Smooth muscle cell (in vitro differentiated cells): ENCODE measurements at regions not wholly inside any gene's neighbourhood (a gene's known extent, or its start where the extent isn't known, plus 50 kb on each side); places are given as distances from the start of the nearest gene placed in this dataset.

Experiments
- DNase-seq: peaks from one replicate; lab custom pipeline; 2025; ENCODE audit not compliant: unreplicated experiment; lab: John Stamatoyannopoulos, UW
- H2AFZ ChIP-seq: fragments of 200-600 bp; sonication (generic); 2 replicates; pipeline ENCODE4 v1.6.0; 2016; ENCODE audit warnings: antibody characterized with exemption, low read depth, mild to moderate bottlenecking
- H3F3A ChIP-seq: fragments of 200-600 bp; sonication (generic); 2 replicates; pipeline ENCODE4 v1.6.0; 2017; ENCODE audit warnings: antibody characterized with exemption, low read depth
- H3K27ac ChIP-seq: fragments of 200-600 bp; sonication (generic); 2 replicates; pipeline ENCODE4 v1.5.1; 2016; ENCODE audit warnings: low read depth, mild to moderate bottlenecking
- H3K27me3 ChIP-seq: fragments of 200-600 bp; sonication (generic); 2 replicates; pipeline ENCODE4 v1.6.1; 2016; ENCODE audit warnings: low read depth, mild to moderate bottlenecking
- H3K36me3 ChIP-seq: fragments of 200-600 bp; sonication (generic); 2 replicates; pipeline ENCODE4 v1.5.1; 2016; ENCODE audit warnings: low read depth
- H3K4me1 ChIP-seq: fragments of 200-600 bp; sonication (generic); 2 replicates; pipeline ENCODE4 v1.5.1; 2016; ENCODE audit warnings: low read depth
- H3K4me2 ChIP-seq: fragments of 200-600 bp; sonication (generic); 2 replicates; pipeline ENCODE4 v1.6.0; 2016; ENCODE audit warnings: mild to moderate bottlenecking
- H3K4me3 ChIP-seq: fragments of 200-600 bp; sonication (generic); 2 replicates; pipeline ENCODE4 v1.5.1; 2016; ENCODE audit warnings: mild to moderate bottlenecking
- H3K79me2 ChIP-seq: fragments of 200-600 bp; sonication (generic); 2 replicates; pipeline ENCODE4 v1.6.0; 2016; ENCODE audit warnings: low read depth, mild to moderate bottlenecking
- H3K9ac ChIP-seq: fragments of 200-600 bp; sonication (generic); 2 replicates; pipeline ENCODE4 v1.6.0; 2016; ENCODE audit warnings: low read depth
- H3K9me3 ChIP-seq: fragments of 200-600 bp; sonication (generic); replicated peaks from 2 replicates; pipeline ENCODE4 v1.5.1; 2016; ENCODE audit warnings: low read depth
- H4K20me1 ChIP-seq: fragments of 200-600 bp; sonication (generic); 2 replicates; pipeline ENCODE4 v1.6.0; 2016; ENCODE audit warnings: low read depth
- WGBS: methylation state at CpG from one replicate; pipeline ENCODE4 v1.1.7; 2016; ENCODE audit warnings: low lambda C conversion rate; 5-methylcytosine and 5-hydroxymethylcytosine counted together
- TF ChIP-seq, protein P1 (sequence below): fragments of 200-600 bp; sonication (generic); IDR thresholded peaks from 2 replicates; pipeline ENCODE4 v1.5.1; 2017; ENCODE audit warnings: borderline replicate concordance, mild to moderate bottlenecking, antibody characterized with exemption; ENCODE audit not compliant: insufficient read depth, poor library complexity, severe bottlenecking

DNA sequence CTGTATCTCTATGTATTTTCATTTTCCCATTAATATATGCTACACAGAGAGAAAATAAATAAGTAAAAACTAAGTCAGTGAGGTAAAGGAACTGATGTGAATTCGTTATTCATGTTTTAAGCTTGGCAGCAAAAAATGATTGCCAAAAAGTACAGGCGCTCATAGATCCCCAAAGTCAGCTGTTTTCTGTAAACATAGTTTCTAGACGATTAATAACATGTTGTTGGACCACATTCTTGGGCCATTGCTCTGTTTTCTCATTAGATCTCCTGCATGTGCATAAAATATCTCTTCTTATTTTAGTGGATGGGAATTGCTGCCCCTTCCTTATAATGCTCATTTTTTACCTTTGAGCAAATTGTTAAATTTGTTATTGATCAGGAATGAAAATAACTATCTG, 215.2 kb downstream of the TLE1 start:
- Histone ChIP-seq H3F3A (no peaks in the 10 kb centered on the region), H3K9ac (no peak overlapping the region), H3K27ac (no peak overlapping the region), H3K4me1 (peaks cover 8% of the 10 kb centered on the region), H3K79me2 (no peaks in the 10 kb centered on the region), H3K36me3 (no peaks in the 10 kb centered on the region), H2AFZ (no peak overlapping the region), H3K27me3 (no peaks in the 10 kb centered on the region), H3K9me3 (no peaks in the 10 kb centered on the region), H3K4me3 (no peak overlapping the region), H3K4me2 (peak overlapping the region; percentile 35), H4K20me1 (no peaks in the 10 kb centered on the region)
- TF ChIP-seq, protein P1, sequence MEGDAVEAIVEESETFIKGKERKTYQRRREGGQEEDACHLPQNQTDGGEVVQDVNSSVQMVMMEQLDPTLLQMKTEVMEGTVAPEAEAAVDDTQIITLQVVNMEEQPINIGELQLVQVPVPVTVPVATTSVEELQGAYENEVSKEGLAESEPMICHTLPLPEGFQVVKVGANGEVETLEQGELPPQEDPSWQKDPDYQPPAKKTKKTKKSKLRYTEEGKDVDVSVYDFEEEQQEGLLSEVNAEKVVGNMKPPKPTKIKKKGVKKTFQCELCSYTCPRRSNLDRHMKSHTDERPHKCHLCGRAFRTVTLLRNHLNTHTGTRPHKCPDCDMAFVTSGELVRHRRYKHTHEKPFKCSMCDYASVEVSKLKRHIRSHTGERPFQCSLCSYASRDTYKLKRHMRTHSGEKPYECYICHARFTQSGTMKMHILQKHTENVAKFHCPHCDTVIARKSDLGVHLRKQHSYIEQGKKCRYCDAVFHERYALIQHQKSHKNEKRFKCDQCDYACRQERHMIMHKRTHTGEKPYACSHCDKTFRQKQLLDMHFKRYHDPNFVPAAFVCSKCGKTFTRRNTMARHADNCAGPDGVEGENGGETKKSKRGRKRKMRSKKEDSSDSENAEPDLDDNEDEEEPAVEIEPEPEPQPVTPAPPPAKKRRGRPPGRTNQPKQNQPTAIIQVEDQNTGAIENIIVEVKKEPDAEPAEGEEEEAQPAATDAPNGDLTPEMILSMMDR: no peak
- DNase-seq: no peak
- WGBS: 60% methylated on average over 3 of the region's 3 CpGs

DNA sequence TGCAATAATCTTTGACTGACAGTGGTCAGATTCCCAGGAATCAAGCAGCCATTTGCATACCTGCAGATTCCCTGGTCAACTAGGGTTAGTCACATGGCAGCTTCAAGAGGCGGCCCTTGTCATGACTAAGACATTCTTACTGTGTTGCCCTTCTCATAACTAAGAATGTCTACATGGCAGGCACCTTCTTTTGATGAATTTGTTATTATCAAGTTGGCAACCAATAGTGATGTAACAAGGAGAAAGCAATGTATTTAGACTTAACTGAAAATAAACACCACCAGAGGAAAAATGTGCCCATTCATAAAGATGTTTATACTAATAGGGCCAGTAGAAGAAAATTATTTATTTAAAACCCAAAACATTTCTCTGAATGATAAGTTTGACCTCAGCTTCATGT, 215.6 kb downstream of the TLE1 start:
- Histone ChIP-seq H3K36me3 (no peaks in the 10 kb centered on the region), H3F3A (no peaks in the 10 kb centered on the region), H3K9me3 (no peaks in the 10 kb centered on the region), H3K27ac (no peak overlapping the region), H3K4me1 (peaks cover 8% of the 10 kb centered on the region), H3K4me2 (peak overlapping the region; percentile 35), H3K4me3 (no peak overlapping the region), H3K79me2 (no peaks in the 10 kb centered on the region), H3K9ac (no peak overlapping the region), H3K27me3 (no peaks in the 10 kb centered on the region), H4K20me1 (no peaks in the 10 kb centered on the region), H2AFZ (no peak overlapping the region)
- no peak for DNase-seq
- WGBS: 67% methylated on average over 1 of the region's 1 CpG
- TF ChIP-seq, protein P1: no peak

DNA sequence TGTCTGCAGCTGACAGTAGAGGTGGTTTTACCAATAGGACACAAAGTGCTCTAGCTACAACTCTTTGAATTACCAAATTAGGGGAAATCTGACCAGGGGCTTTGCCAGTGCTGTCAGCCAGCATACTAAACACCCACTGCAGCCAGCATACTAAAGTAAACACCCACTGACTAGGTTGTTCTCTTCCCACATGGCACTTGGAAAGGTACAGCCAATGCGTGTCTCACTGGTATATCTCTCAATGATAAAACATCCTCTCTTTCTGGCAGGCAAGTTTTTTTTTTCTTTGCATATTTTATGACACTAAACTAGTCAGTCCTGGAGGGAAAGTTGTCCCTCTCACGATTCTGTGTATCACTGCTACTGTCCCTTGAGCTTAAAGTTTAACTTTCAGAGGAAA, 216.1 kb downstream of the TLE1 start:
- Histone ChIP-seq H3K9me3 (no peaks in the 10 kb centered on the region), H3K79me2 (no peaks in the 10 kb centered on the region), H2AFZ (no peak overlapping the region), H3K27me3 (no peaks in the 10 kb centered on the region), H3K4me1 (peaks cover 8% of the 10 kb centered on the region), H3K9ac (no peak overlapping the region), H3K36me3 (no peaks in the 10 kb centered on the region), H3F3A (no peaks in the 10 kb centered on the region), H4K20me1 (no peaks in the 10 kb centered on the region), H3K4me3 (no peak overlapping the region), H3K4me2 (no peak overlapping the region), H3K27ac (no peak overlapping the region)
- no peak for DNase-seq
- 92% methylated on average over 2 of the region's 2 CpGs for WGBS
- TF ChIP-seq, protein P1: no peak

DNA sequence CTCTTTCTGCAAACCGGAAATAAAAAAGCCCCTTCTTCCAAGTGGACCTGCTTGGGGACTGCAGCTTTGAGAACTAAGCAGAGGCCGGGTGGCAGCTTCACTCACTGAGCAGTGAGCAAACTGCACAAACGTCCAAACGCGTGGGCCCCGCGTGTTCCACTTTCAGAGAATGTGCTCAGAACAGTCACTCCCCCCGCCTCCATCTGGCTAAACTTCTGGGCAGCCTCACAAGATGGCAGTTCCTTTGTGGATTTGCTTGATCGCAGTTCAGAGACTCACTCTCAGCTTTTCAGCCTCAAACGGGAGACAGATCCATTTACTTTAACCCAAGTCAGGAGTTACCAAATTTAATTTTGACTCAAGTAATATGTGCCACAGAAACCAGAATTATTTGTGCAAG, 216.6 kb downstream of the TLE1 start:
- Histone ChIP-seq H3K27ac (no peak overlapping the region), H3K4me2 (no peak overlapping the region), H2AFZ (no peak overlapping the region), H3F3A (no peaks in the 10 kb centered on the region), H3K4me1 (peaks cover 8% of the 10 kb centered on the region), H4K20me1 (no peaks in the 10 kb centered on the region), H3K9ac (no peak overlapping the region), H3K36me3 (no peaks in the 10 kb centered on the region), H3K4me3 (no peak overlapping the region), H3K27me3 (no peaks in the 10 kb centered on the region), H3K79me2 (no peaks in the 10 kb centered on the region), H3K9me3 (no peaks in the 10 kb centered on the region)
- TF ChIP-seq, protein P1: no peak
- 95% methylated on average over 10 of the region's 10 CpGs for WGBS
- no peak for DNase-seq
